ENCODE measurements at regions not wholly inside any gene's neighbourhood (a gene's known extent, or its start where the extent isn't known, plus 50 kb on each side); places are given as distances from the start of the nearest gene placed in this dataset.

GRCh38 chr9:135212961-135213360, 125.5 kb downstream of the OLFM1 start:
- H3K27me3 Mint-ChIP-seq (ENCODE audit: unreplicated experiment) = peaks cover 7% of the 10 kb centered on the region
- peaks cover 2% of the 10 kb centered on the region for H3K36me3 Mint-ChIP-seq (ENCODE audit: low read depth, unreplicated experiment)
- TF ChIP-seq CTCF (IDR thresholded peaks at IDR 0.05; ENCODE audit: unreplicated experiment) = no peak
- H3K4me1 Mint-ChIP-seq (ENCODE audit: unreplicated experiment) = no peaks in the 10 kb centered on the region
- peaks cover 3% of the 10 kb centered on the region for H3K9me3 Mint-ChIP-seq (ENCODE audit: unreplicated experiment)
- no peak overlapping the region for H3K4me3 Mint-ChIP-seq (ENCODE audit: unreplicated experiment)
- no peak for DNase-seq (ENCODE audit: low spot score)
- H3K27ac Mint-ChIP-seq (ENCODE audit: unreplicated experiment) = no peak overlapping the region

GRCh38 chr9:135213566-135213965, 126.1 kb downstream of the OLFM1 start:
- Mint-ChIP-seq H3K27me3 (ENCODE audit: unreplicated experiment) (peaks cover 7% of the 10 kb centered on the region), H3K4me3 (ENCODE audit: unreplicated experiment) (no peak overlapping the region), H3K9me3 (ENCODE audit: unreplicated experiment) (peaks cover 3% of the 10 kb centered on the region), H3K36me3 (ENCODE audit: low read depth, unreplicated experiment) (peaks cover 2% of the 10 kb centered on the region), H3K4me1 (ENCODE audit: unreplicated experiment) (no peaks in the 10 kb centered on the region), H3K27ac (ENCODE audit: unreplicated experiment) (no peak overlapping the region)
- TF ChIP-seq CTCF (IDR thresholded peaks at IDR 0.05; ENCODE audit: unreplicated experiment) = no peak
- no peak for DNase-seq (ENCODE audit: low spot score)

- H3K27ac Mint-ChIP-seq (ENCODE audit: unreplicated experiment) = no peak overlapping the region
- H3K36me3 Mint-ChIP-seq (ENCODE audit: low read depth, unreplicated experiment) = peaks cover 2% of the 10 kb centered on the region
- DNase-seq (ENCODE audit: low spot score) = no peak
- no peaks in the 10 kb centered on the region for H3K4me1 Mint-ChIP-seq (ENCODE audit: unreplicated experiment)
- H3K27me3 Mint-ChIP-seq (ENCODE audit: unreplicated experiment) = peaks cover 8% of the 10 kb centered on the region
- H3K9me3 Mint-ChIP-seq (ENCODE audit: unreplicated experiment) = peaks cover 3% of the 10 kb centered on the region
- TF ChIP-seq CTCF (IDR thresholded peaks at IDR 0.05; ENCODE audit: unreplicated experiment) = no peak
- H3K4me3 Mint-ChIP-seq (ENCODE audit: unreplicated experiment) = no peak overlapping the region
These were observed 126.7 kb downstream of the OLFM1 start for GRCh38 chr9:135214054-135214640.

DNA sequence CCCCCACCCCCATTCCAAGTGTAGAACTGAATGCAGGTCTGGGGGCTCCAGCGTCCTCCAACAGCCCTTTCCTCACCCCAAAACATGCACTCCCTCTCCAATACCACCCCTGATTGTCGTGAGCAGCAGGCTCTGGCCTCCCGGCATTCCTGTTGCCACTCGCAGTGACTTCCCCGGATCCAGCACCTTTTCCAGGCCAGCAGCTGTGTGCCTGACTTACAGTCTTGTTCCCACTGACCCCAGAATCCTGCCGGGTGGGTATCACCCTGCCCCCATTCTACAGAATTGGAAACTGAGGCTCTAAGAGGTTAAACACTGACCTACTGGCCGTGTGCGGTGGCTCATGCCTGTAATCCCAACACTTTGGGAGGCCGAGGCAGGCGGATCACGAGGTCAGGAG, 127.2 kb downstream of the OLFM1 start:
- DNase-seq (ENCODE audit: low spot score) = no peak
- TF ChIP-seq CTCF (IDR thresholded peaks at IDR 0.05; ENCODE audit: unreplicated experiment) = no peak
- H3K27me3 Mint-ChIP-seq (ENCODE audit: unreplicated experiment) = peaks cover 13% of the 10 kb centered on the region

GRCh38 chr9:135215571-135216161, 128.2 kb downstream of the OLFM1 start:
- no peak overlapping the region for H3K27ac Mint-ChIP-seq (ENCODE audit: unreplicated experiment)

More for the DNA sequence above, 127.2 kb downstream of the OLFM1 start:
- Mint-ChIP-seq H3K36me3 (ENCODE audit: low read depth, unreplicated experiment) (peaks cover 2% of the 10 kb centered on the region), H3K27ac (ENCODE audit: unreplicated experiment) (no peak overlapping the region), H3K4me1 (ENCODE audit: unreplicated experiment) (no peaks in the 10 kb centered on the region), H3K9me3 (ENCODE audit: unreplicated experiment) (peaks cover 3% of the 10 kb centered on the region), H3K4me3 (ENCODE audit: unreplicated experiment) (no peak overlapping the region)

More at GRCh38 chr9:135215571-135216161, 128.2 kb downstream of the OLFM1 start:
- Mint-ChIP-seq H3K27me3 (ENCODE audit: unreplicated experiment) (peaks cover 14% of the 10 kb centered on the region), H3K4me3 (ENCODE audit: unreplicated experiment) (no peak overlapping the region), H3K36me3 (ENCODE audit: low read depth, unreplicated experiment) (peaks cover 2% of the 10 kb centered on the region), H3K9me3 (ENCODE audit: unreplicated experiment) (peaks cover 3% of the 10 kb centered on the region), H3K4me1 (ENCODE audit: unreplicated experiment) (no peaks in the 10 kb centered on the region)
- TF ChIP-seq CTCF (IDR thresholded peaks at IDR 0.05; ENCODE audit: unreplicated experiment) = no peak
- no peak for DNase-seq (ENCODE audit: low spot score)
